PFSK-1 (cell line): ENCODE measurements at regions not wholly inside any gene's neighbourhood (a gene's known extent, or its start where the extent isn't known, plus 50 kb on each side); places are given as distances from the start of the nearest gene placed in this dataset.

ENCODE experiments used
- POLR2AphosphoS5 ChIP-seq: IDR thresholded peaks from 2 replicates; pipeline ENCODE4 v1.6.1; 2012; ENCODE audit warnings: low read depth, mild to moderate bottlenecking, control low read depth, low read length, moderate library complexity
- REST ChIP-seq, 2 experiments: IDR thresholded peaks; 2 replicates each; pipeline versions ENCODE4 v1.6.1 to v1.8.0; 2011 to 2012; ENCODE audit warnings: low read depth in 2 of 2, low read length in 2 of 2, control low read depth in 1 of 2, inconsistent platforms in 1 of 2, mild to moderate bottlenecking in 1 of 2, moderate library complexity in 1 of 2; ENCODE audit not compliant: insufficient read depth in 1 of 2

DNA sequence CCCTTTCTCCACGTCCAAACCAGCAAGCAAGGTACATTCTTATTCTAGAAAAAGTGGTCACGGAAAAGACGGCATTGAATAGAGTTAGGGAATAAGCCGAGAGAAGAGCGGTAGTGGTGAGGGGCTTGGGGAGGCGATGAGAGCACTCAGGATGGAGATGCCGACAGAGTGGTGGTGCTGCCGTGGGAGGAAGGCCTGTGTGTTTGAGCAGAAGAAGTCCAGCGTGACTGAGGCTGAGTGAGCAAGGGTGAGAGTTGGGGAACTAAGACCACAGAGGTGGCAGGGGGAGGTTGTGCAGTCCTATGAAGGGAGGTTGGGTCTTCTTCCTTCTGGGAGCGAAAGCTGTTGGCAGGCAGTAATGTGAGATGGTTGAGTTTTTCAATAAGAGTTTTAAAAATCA is 252.3 kb downstream of the ABCC12 start:
- TF ChIP-seq REST (IDR thresholded peaks at IDR 0.05; ENCODE audit: insufficient read depth in 1 of 2, low read depth in 2 of 2, low read length in 2 of 2) (no peak), POLR2AphosphoS5 (no peak)
